Fibroblast of skin of right biceps (primary cell): ENCODE measurements at regions not wholly inside any gene's neighbourhood (a gene's known extent, or its start where the extent isn't known, plus 50 kb on each side); places are given as distances from the start of the nearest gene placed in this dataset.
A peak's percentile ranks its signal among the peaks of the same experiment; 100 is the strongest.

Source experiments
- DNase-seq: peaks from one replicate; pipeline ENCODE4 v3.0.0-alpha.2; 2013

DNA sequence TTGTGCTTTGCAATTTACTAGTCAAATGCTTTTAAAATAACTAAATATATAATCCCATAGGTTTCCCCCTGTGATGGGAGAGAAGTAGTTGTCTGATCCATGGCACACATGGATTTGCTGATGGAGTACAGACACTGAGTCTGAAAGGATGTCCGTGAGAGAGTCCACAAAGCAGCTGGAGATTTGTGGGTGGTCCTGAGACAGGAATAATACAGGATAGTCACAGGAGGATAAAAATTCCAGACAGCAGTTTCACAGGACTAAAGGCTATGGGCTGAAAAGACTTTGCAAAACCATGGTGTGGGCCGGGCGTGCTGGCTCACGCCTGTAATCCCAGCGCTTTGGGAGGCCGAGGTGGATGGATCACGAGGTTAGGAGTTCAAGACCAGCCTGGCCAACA is 58.7 kb upstream of the ZFR start:
- peak; percentile 69 for DNase-seq

DNA sequence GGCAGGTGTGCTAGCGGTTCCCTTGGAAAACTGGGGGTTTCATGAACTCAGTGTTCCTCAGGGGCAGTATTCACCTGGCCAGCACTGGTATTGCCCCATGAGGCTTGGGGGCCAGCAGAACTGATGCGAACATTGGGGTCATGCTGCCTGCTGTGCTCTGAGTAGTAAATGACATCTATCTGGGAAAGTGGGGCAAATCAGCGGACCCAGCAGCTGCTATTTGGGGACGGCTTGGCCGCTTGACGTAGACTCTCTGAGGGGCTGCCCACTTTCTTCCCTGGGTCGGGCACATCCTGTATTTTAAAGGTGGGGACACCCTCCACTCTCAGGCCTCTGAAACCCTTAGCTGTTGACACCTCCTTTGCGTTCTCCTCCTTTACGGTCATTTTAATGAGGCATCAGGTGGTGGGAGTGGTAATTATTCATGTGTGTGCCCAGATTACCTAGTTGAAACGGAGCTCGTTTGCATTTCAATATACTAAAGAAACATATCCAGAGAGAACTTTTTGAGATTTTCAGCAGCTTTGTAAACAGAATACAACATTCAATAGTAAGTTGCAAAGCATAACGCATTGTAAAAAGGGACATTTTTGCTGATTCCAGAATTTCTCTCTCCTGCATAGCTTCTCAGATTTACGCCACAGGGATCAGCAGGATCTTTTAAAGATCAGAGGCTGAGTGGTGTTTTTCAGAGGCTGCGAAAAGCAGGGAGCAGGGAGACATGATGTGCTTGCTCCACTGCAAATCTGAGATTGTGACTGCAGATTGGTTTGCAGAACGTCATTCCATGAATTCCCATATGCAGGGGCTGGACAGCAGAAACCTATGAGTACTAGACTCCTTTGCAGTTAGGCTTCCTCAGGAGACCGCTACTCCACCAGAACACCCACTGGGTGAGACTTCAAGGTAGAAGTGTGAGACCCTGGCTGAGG is 56.8 kb upstream of the ZFR start:
- no peak for DNase-seq

DNA sequence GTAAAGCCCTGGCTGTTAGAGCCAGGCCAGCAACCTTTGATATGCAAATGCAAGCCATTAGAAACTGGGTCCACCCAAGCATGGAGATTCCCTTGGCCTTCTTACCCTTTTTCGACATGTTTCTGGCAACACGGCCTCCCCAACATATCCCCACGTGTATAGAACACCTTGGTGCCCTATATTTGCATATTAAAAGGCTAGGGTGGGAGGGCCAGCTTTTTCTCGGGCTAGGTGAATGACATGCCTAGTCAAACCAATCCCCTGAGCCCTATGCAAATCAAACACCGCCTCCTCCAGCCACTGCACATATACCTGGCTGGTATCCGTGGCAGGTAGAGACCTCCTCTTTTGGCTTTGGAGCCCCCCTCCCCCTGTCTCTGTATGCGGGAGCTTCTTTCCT is 55.6 kb upstream of the ZFR start:
- DNase-seq: no peak

DNA sequence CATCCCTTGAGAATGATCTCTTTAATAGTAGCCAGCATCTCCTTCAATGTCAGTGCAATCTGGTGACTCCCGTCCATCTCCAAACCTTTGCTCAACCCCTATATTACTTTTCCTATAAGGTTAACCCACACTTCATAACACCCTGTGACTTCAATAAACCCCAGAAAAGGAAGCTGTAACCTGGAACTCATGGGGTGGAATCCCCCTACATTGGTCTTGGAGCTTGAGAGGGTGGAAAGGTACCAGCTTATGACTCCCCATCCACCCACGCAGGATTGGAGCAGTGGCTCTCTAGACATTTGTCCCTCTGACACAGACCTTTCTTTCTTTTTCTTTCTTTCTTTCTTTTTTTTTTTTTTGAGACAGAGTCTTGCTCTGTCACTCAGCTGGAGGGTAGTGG is 54.7 kb upstream of the ZFR start:
- DNase-seq: no peak

DNA sequence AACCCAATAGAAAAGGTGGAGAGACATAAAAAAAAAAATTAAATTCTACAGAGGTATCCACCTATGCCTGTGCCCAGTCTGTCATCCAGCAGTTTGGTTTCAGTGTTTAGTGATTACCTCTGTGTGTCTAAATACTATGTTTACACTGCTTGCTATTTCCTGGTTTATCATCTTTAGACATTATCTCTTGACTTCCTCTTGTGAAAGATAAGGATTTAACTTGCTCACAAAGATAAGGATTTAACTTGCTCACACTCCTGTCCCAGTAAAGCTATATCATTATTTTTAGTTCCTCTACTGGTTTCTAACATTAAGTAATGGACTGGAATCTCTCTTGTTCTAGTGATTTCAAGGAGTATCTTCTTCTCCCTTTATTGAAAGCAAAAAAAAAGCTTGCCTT is 53.9 kb upstream of the ZFR start:
- no peak for DNase-seq

DNA sequence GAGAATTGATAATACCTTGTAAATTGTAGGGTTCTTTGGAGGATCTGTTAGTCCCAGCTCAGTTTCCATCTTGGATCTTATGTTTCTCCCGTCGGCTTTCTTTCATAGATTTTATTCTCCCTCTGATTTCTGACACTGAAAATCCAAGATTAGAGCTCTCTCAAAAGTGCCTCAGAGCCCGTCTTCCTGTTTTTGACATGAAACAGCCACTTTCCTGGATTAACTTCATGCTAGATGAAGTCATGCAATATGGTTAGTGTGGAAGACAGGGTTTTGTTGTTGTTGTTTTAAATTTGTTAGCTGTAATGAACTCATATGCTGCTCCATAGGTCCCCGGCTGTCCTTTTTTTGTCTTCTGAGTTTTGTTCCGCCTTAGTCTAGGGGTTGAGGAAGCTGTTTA is 51.6 kb upstream of the ZFR start:
- no peak for DNase-seq

DNA sequence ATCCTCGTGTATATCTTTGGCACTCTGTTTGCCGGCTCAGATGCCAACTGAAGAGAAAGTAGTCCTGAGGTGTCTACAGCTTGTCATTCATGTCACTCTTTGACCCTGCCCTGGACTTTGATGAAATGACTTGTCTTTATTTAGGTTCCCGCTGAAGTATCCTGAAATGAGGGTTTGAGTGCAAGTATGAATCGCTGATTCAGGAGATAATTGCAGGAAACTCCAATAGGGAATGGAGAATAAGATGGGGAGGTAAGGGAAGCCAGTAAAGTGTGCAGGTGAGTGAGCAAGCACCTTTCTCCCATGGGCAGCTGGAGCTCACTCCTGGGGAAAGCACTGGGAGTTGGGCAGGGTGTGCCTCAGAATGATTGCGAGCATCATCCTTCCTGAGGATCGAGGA is 50.3 kb upstream of the ZFR start:
- no peak for DNase-seq
